SK-N-SH treated with all-trans-retinoic acid at 6 μM for 48 hours (cell line): ENCODE measurements at regions not wholly inside any gene's neighbourhood (a gene's known extent, or its start where the extent isn't known, plus 50 kb on each side); places are given as distances from the start of the nearest gene placed in this dataset.

Experiments used
- ATAC-seq: fragments of 200-7000 bp; cut with Tn5 transposase; 3 replicates; pipeline ENCODE4 v1.9.1; 2020; ENCODE audit warnings: mild to moderate bottlenecking, moderate library complexity
- ARNTL ChIP-seq: fragments of 450-650 bp; formaldehyde crosslinking; IDR thresholded peaks from 2 replicates; pipeline ENCODE4 v1.5.0; 2020; ENCODE audit warnings: low read depth, mild to moderate bottlenecking, moderate library complexity, borderline replicate concordance
- CSDC2 ChIP-seq: fragments of 250-450 bp; sonication (Bioruptor Pico); IDR thresholded peaks from 2 replicates; pipeline ENCODE4 v1.5.0; 2020; ENCODE audit warnings: mild to moderate bottlenecking, moderate library complexity
- CSRNP3 ChIP-seq: fragments of 250-450 bp; sonication (Bioruptor Pico); IDR thresholded peaks from 2 replicates; pipeline ENCODE4 v1.5.1; 2021; ENCODE audit warnings: mild to moderate bottlenecking, moderate library complexity
- ESRRG ChIP-seq: fragments of 250-450 bp; sonication (Bioruptor Pico); IDR thresholded peaks from 2 replicates; pipeline ENCODE4 v1.6.1; 2021; ENCODE audit warnings: mild to moderate bottlenecking
- GLIS3 ChIP-seq: fragments of 250-450 bp; sonication (Bioruptor Pico); IDR thresholded peaks from 2 replicates; pipeline ENCODE4 v1.5.0; 2020; ENCODE audit warnings: mild to moderate bottlenecking, moderate library complexity
- ISL1 ChIP-seq: fragments of 250-450 bp; sonication (Bioruptor Pico); IDR thresholded peaks from 2 replicates; pipeline ENCODE4 v2.1.2; 2022; ENCODE audit warnings: mild to moderate bottlenecking, moderate library complexity
- OSR1 ChIP-seq: fragments of 250-450 bp; sonication (Bioruptor Pico); IDR thresholded peaks from 2 replicates; pipeline ENCODE4 v1.8.0; 2022; ENCODE audit warnings: moderate library complexity, mild to moderate bottlenecking, inconsistent platforms
- RARB ChIP-seq: fragments of 250-450 bp; sonication (Bioruptor Pico); IDR thresholded peaks from 2 replicates; pipeline ENCODE4 v1.8.0; 2021; ENCODE audit warnings: mild to moderate bottlenecking, moderate library complexity
- SNAI2 ChIP-seq: fragments of 250-450 bp; sonication (Bioruptor Pico); IDR thresholded peaks from 2 replicates; pipeline ENCODE4 v1.5.0; 2020; ENCODE audit warnings: mild to moderate bottlenecking, moderate library complexity
- TCF4 ChIP-seq: fragments of 250-450 bp; sonication (Bioruptor Pico); IDR thresholded peaks from 2 replicates; pipeline ENCODE4 v1.8.0; 2021; ENCODE audit warnings: mild to moderate bottlenecking, moderate library complexity, borderline replicate concordance
- TOX ChIP-seq: fragments of 250-450 bp; sonication (Bioruptor Pico); IDR thresholded peaks from 2 replicates; pipeline ENCODE4 v1.8.0; 2021; ENCODE audit warnings: mild to moderate bottlenecking, moderate library complexity, borderline replicate concordance
- TSHZ2 ChIP-seq: fragments of 250-450 bp; sonication (Bioruptor Pico); IDR thresholded peaks from 2 replicates; pipeline ENCODE4 v1.5.0; 2020; ENCODE audit warnings: mild to moderate bottlenecking, moderate library complexity
- ZNF565 ChIP-seq: fragments of 450-650 bp; formaldehyde crosslinking; conservative IDR thresholded peaks from 2 replicates; pipeline ENCODE4 v1.5.0; 2020; ENCODE audit warnings: low read depth, mild to moderate bottlenecking, moderate library complexity
- ZNF70 ChIP-seq: fragments of 450-650 bp; formaldehyde crosslinking; IDR thresholded peaks from 2 replicates; pipeline ENCODE4 v1.5.0; 2020; ENCODE audit warnings: mild to moderate bottlenecking, moderate library complexity
- ZNF8 ChIP-seq: fragments of 450-650 bp; formaldehyde crosslinking; IDR thresholded peaks from 2 replicates; pipeline ENCODE4 v1.5.0; 2020; ENCODE audit warnings: mild to moderate bottlenecking, moderate library complexity
- TF ChIP-seq, protein P1 (sequence below): fragments of 250-450 bp; sonication (Bioruptor Pico); IDR thresholded peaks from 2 replicates; pipeline ENCODE4 v1.8.0; 2020; ENCODE audit warnings: mild to moderate bottlenecking, moderate library complexity, borderline replicate concordance
- TF ChIP-seq, protein P2 (sequence below): fragments of 250-450 bp; sonication (Bioruptor Pico); IDR thresholded peaks from 2 replicates; pipeline ENCODE4 v1.5.1; 2020; ENCODE audit warnings: low read depth, mild to moderate bottlenecking, moderate library complexity
- TF ChIP-seq, protein P3 (sequence below): fragments of 250-450 bp; sonication (Bioruptor Pico); IDR thresholded peaks from 2 replicates; pipeline ENCODE4 v1.8.0; 2021; ENCODE audit warnings: low read depth, mild to moderate bottlenecking, moderate library complexity, borderline replicate concordance

GRCh38 chr2:129779783-129780182 lies 199.7 kb upstream of the RAB6C start:
- no peak for TF ChIP-seq SNAI2 (CRISPR knock-in tag)
- ATAC-seq: no peak

DNA sequence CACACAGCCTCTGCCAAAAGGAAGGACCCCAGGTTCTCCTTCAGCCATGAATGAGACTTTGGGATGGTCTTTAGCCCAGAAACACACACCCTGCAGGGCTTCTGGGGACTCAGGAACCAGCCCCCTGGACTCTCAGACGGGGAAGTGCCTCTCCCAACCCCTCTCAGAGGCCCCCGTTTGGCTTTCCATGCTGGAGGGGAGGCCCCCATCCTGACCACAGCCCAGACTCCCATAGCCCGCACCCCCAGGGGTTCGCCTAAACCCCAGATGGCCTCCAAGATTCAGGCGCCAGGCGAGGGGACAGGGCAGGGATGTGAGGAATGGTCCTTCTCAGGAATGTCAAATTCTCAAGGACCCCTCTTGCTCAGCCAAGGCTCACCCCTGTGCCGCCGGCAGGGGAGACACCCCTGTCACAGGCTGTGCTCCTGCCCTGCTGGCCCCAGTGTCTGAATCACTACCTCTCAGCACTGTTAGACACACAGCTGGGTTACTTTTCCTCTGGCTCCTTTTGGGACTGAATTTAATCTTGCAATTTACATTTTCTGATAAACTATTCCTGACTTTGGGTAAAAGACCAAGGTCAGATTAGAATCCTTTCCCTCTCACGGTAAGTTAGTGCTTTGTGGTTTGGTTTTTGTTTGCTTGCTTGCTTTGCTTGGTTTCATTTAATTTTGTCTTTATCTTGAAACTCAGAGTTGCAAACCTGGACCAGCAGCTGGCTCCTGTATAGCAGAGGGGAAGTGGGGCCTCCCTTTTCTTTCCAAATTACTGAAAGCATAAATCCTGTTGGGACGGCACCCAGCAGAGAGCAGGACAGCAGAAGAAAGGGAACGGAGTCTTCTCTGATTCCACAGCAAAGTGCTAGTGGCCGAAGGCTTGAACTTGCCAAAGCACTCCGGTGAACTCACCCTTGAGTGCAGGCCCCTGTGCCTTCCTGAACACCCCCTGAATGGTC lies 198.9 kb upstream of the RAB6C start:
- ATAC-seq: no peak
- no peak for TF ChIP-seq ISL1 (CRISPR knock-in tag)
- no peak for TF ChIP-seq TSHZ2 (CRISPR knock-in tag)
- TF ChIP-seq ARNTL (CRISPR knock-in tag): no peak
- TF ChIP-seq CSDC2 (CRISPR knock-in tag): no peak
- no peak for TF ChIP-seq GLIS3 (CRISPR knock-in tag)
- no peak for TF ChIP-seq OSR1 (CRISPR knock-in tag)
- no peak for TF ChIP-seq TOX (CRISPR knock-in tag)
- TF ChIP-seq CSRNP3 (CRISPR knock-in tag): no peak
- TF ChIP-seq, protein P1, sequence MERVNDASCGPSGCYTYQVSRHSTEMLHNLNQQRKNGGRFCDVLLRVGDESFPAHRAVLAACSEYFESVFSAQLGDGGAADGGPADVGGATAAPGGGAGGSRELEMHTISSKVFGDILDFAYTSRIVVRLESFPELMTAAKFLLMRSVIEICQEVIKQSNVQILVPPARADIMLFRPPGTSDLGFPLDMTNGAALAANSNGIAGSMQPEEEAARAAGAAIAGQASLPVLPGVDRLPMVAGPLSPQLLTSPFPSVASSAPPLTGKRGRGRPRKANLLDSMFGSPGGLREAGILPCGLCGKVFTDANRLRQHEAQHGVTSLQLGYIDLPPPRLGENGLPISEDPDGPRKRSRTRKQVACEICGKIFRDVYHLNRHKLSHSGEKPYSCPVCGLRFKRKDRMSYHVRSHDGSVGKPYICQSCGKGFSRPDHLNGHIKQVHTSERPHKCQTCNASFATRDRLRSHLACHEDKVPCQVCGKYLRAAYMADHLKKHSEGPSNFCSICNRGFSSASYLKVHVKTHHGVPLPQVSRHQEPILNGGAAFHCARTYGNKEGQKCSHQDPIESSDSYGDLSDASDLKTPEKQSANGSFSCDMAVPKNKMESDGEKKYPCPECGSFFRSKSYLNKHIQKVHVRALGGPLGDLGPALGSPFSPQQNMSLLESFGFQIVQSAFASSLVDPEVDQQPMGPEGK (CRISPR knock-in tag): no peak
- no peak for TF ChIP-seq TCF4 (CRISPR knock-in tag)
- TF ChIP-seq, all 23 proteins: peak for 0

DNA sequence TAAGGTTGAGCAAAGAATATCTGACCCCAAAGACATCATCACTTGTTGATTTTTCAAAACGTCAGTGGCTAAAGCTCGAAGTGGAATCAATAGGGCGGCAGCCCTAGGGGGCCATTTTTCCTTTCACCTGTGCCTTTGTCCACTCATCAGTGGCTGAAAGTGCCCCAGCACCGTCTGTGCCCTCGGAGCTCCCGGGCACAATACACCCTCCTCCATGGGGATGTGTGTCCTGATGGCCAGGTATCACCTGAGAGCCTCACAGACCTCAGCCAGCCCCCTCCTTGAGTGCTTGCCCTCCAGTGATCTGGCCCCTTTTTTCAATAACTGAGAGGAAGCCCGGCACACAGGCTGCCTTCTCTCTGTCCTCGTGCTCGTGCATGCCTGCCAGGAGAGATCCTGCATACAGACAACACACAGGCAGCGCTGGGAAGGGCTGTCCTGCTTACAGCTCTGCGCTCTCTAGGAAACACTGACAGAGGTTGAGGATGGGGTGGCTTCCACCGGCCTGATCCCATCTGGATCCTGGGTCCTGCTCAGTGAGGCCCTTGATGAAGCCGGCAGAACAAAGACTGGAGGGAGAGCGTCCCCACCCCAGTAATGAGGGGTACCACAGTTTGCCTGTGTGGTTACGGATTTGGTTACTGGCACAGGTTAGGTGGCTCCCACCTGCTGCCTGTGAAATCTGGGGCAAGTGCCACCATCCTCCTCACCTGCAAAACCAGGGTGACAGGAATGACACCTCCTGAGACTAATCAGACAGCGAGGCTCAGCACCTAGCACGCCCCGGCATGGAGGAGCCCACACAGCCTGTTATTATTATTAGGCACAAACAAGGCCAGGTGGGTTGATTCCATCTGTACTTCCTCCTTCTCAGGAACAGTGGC lies 197.5 kb upstream of the RAB6C start:
- ATAC-seq: no peak
- TF ChIP-seq CSRNP3 (CRISPR knock-in tag) (no peak), TCF4 (CRISPR knock-in tag) (no peak), GLIS3 (CRISPR knock-in tag) (no peak), SNAI2 (CRISPR knock-in tag) (no peak), ZNF8 (no peak), ARNTL (CRISPR knock-in tag) (no peak), ZNF70 (CRISPR knock-in tag) (no peak), ZNF565 (no peak), ESRRG (CRISPR knock-in tag) (no peak), RARB (no peak), ISL1 (CRISPR knock-in tag) (no peak)
- TF ChIP-seq, protein P1 (CRISPR knock-in tag): no peak
- TF ChIP-seq, protein P2, sequence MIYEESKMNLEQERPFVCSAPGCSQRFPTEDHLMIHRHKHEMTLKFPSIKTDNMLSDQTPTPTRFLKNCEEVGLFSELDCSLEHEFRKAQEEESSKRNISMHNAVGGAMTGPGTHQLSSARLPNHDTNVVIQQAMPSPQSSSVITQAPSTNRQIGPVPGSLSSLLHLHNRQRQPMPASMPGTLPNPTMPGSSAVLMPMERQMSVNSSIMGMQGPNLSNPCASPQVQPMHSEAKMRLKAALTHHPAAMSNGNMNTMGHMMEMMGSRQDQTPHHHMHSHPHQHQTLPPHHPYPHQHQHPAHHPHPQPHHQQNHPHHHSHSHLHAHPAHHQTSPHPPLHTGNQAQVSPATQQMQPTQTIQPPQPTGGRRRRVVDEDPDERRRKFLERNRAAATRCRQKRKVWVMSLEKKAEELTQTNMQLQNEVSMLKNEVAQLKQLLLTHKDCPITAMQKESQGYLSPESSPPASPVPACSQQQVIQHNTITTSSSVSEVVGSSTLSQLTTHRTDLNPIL (CRISPR knock-in tag): no peak
- TF ChIP-seq, protein P3, sequence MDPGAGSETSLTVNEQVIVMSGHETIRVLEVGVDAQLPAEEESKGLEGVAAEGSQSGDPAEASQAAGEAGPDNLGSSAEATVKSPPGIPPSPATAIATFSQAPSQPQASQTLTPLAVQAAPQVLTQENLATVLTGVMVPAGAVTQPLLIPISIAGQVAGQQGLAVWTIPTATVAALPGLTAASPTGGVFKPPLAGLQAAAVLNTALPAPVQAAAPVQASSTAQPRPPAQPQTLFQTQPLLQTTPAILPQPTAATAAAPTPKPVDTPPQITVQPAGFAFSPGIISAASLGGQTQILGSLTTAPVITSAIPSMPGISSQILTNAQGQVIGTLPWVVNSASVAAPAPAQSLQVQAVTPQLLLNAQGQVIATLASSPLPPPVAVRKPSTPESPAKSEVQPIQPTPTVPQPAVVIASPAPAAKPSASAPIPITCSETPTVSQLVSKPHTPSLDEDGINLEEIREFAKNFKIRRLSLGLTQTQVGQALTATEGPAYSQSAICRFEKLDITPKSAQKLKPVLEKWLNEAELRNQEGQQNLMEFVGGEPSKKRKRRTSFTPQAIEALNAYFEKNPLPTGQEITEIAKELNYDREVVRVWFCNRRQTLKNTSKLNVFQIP: no peak
